ENCODE measurements at regions not wholly inside any gene's neighbourhood (a gene's known extent, or its start where the extent isn't known, plus 50 kb on each side); places are given as distances from the start of the nearest gene placed in this dataset.

DNA sequence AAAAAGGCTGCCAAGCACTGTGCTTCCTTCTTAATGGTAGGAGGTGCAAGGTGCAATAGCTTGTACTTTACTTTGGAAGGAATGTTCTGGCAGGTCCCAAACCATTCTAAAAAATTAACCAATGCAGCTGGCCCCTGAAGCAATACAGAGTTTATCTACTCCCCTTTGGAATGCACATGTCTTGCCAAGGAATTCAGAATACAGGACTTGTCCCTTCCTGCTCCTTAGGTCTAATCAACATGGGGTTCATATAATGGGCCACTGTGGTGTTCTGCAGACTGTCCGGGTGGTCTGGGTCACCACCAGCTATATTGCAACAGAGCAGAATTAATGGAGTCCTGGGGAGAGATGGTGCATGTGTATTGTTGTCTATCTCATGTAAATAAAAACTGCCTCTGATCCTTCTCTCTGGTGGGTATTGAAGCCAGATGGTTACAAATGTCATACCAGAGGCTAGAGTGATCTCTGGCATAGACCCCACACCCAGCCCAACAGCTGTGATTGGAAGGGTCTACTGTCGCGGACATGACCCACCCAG, 112.8 kb downstream of the RIPK4 start:
- Histone ChIP-seq H3K36me3 (no peaks in the 10 kb centered on the region), H3K4me1 (peaks cover 0 to 21% (median 9%) of the 10 kb centered on the region in 9 donors), H3K4me3 (no peak overlapping the region), H3K27me3 (peaks cover 0 to 3% (median 0%) of the 10 kb centered on the region in 7 donors), H3K27ac (no peak overlapping the region), H3K9me3 (no peaks in the 10 kb centered on the region)
- TF ChIP-seq, protein P1, sequence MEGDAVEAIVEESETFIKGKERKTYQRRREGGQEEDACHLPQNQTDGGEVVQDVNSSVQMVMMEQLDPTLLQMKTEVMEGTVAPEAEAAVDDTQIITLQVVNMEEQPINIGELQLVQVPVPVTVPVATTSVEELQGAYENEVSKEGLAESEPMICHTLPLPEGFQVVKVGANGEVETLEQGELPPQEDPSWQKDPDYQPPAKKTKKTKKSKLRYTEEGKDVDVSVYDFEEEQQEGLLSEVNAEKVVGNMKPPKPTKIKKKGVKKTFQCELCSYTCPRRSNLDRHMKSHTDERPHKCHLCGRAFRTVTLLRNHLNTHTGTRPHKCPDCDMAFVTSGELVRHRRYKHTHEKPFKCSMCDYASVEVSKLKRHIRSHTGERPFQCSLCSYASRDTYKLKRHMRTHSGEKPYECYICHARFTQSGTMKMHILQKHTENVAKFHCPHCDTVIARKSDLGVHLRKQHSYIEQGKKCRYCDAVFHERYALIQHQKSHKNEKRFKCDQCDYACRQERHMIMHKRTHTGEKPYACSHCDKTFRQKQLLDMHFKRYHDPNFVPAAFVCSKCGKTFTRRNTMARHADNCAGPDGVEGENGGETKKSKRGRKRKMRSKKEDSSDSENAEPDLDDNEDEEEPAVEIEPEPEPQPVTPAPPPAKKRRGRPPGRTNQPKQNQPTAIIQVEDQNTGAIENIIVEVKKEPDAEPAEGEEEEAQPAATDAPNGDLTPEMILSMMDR (IDR thresholded peaks at IDR 0.05) = no peak
- DNase-seq = no peak
- peak in 7 of 8 donors; percentile 11 to 82 (median 71) for ATAC-seq
- intact Hi-C loops (cut with DNase I) = no loop called here
- 52 to 56% methylated on average over 3 of the region's 3 CpGs for WGBS, 2 donors

DNA sequence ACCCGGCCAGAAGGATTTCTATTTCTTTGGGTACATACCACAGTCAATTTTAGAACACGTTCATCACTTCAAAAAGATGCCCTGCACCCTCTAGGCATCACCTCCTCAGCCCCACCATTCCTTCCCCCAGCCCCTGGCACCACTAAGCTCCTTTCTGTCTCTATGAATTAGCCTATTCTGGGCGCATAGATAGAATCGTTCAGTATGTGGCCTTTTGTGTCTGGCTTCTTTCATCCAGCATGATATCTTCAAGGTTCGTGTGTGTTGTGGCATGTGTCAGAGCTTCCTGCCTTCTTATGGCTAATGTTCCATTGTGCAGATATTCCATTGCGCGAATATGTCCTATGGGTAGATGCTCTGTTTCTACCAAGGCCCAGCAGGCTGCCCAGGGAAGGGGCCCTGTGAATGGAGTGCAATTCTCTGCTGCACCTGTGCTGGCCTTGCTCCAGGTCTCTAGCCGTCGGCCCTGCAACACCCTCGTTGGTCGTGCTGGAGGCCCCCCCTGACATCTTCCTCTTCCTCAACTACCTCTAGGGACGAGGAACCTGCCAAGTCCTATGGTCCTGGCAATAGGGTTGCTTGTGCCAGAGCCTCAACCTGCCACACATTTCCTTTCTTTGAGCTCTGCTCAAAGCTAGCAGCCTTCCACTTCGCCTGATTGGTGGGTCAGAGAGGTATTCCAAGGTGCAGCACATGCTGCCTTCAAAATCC, 113.5 kb downstream of the RIPK4 start:
- Histone ChIP-seq H3K4me1 (peaks cover 0 to 24% (median 9%) of the 10 kb centered on the region in 9 donors), H3K36me3 (no peaks in the 10 kb centered on the region), H3K27ac (no peak overlapping the region), H3K27me3 (peaks cover 0 to 7% (median 0%) of the 10 kb centered on the region in 7 donors), H3K4me3 (no peak overlapping the region), H3K9me3 (no peaks in the 10 kb centered on the region)
- no peak for DNase-seq
- TF ChIP-seq, protein P1 (IDR thresholded peaks at IDR 0.05) = no peak
- intact Hi-C loops (cut with DNase I) = no loop called here
- ATAC-seq = peak in 3 of 8 donors; percentile 8 to 23 (median 8)
- 46 to 50% methylated on average over 13 of the region's 13 CpGs for WGBS, 2 donors

GRCh38 chr21:41651830-41652229, 115.0 kb downstream of the RIPK4 start:
- DNase-seq (no peak), ATAC-seq (no peak)
- intact Hi-C loops (cut with DNase I) = no loop called here
- TF ChIP-seq, protein P1 (IDR thresholded peaks at IDR 0.05) = no peak
- Histone ChIP-seq H3K27ac (no peak overlapping the region), H3K4me3 (no peak overlapping the region), H3K4me1 (peaks cover 0 to 26% (median 9%) of the 10 kb centered on the region in 9 donors), H3K36me3 (no peaks in the 10 kb centered on the region), H3K9me3 (no peaks in the 10 kb centered on the region), H3K27me3 (peaks cover 0 to 8% (median 0%) of the 10 kb centered on the region in 7 donors)
- 85 to 90% methylated on average over 6 of the region's 6 CpGs for WGBS, 2 donors

DNA sequence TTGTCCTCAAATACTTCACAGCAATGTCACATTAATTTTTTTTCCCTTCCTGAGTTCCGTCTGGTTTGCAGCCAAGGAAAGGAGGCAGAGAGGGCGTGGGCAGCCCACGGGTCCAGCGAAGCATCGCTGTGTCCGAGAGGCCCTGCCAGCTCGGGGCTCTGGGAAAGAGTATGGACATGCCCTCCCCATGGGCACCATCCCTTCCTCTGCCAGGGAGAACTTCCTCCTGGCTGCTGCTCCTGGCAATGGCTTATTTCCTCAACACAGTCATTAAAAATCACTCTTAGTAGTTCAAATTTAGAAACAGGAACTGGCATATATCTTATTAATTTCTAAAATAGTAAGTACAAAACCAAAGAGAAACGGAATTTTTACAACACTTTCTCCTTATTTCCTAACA, 115.4 kb downstream of the RIPK4 start:
- DNase-seq = no peak
- H3K9me3 ChIP-seq = no peaks in the 10 kb centered on the region
- H3K4me3 ChIP-seq = no peak overlapping the region
- intact Hi-C loops (cut with DNase I) = no loop called here
- peaks cover 0 to 26% (median 9%) of the 10 kb centered on the region in 9 donors for H3K4me1 ChIP-seq
- H3K36me3 ChIP-seq = no peaks in the 10 kb centered on the region
- peaks cover 0 to 8% (median 0%) of the 10 kb centered on the region in 7 donors for H3K27me3 ChIP-seq
- no peak for ATAC-seq
- TF ChIP-seq, protein P1 (IDR thresholded peaks at IDR 0.05) = no peak
- no peak overlapping the region for H3K27ac ChIP-seq
- 34 to 47% methylated on average over 8 of the region's 8 CpGs for WGBS, 2 donors

Measured in heart right ventricle (tissue), 16 donors.